Uterus (tissue), 3 donors: ENCODE measurements at regions not wholly inside any gene's neighbourhood (a gene's known extent, or its start where the extent isn't known, plus 50 kb on each side); places are given as distances from the start of the nearest gene placed in this dataset.

Experiments used
- DNase-seq, 2 donors: peaks; one replicate each; pipeline ENCODE4 v3.0.0-alpha.2; 2019 to 2020
- H3K27ac ChIP-seq, 2 donors: fragments of 200-600 bp; sonication (generic); 1 replicate in 1 of 2; 2 replicates in 1 of 2; pipeline ENCODE4 v1.5.1; 2016 to 2018
- H3K27me3 ChIP-seq, 2 donors: fragments of 200-600 bp; sonication (generic); one replicate each; pipeline ENCODE4 v1.5.1; 2018 to 2019; ENCODE audit warnings: control low read depth in 1 of 2
- H3K36me3 ChIP-seq, 2 donors: fragments of 200-600 bp; sonication (generic); one replicate each; pipeline ENCODE4 v1.5.1; 2019; ENCODE audit warnings: control low read depth in 1 of 2
- H3K4me1 ChIP-seq, 2 donors: fragments of 200-600 bp; sonication (generic); one replicate each; pipeline ENCODE4 v1.5.1; 2018 to 2019; ENCODE audit warnings: control low read depth in 1 of 2
- H3K4me3 ChIP-seq, 2 donors: fragments of 200-600 bp; sonication (generic); 1 replicate in 1 of 2; 2 replicates in 1 of 2; pipeline ENCODE4 v1.5.1; 2018 to 2019; ENCODE audit warnings: mild to moderate bottlenecking in 1 of 2
- H3K9me3 ChIP-seq, 2 donors: fragments of 200-600 bp; sonication (generic); one replicate each; pipeline ENCODE4 v1.5.1; 2019; ENCODE audit warnings: control low read depth in 1 of 2
- CTCF ChIP-seq, 4 experiments: fragments of 200-600 bp in 2 of 4; fragments of 450-650 bp in 2 of 4; sonication (generic) in 2 of 4; IDR thresholded peaks; one replicate each; pipeline ENCODE4 v1.5.1; 2016 to 2019; ENCODE audit warnings: antibody characterized with exemption in 4 of 4, mild to moderate bottlenecking in 2 of 4, moderate library complexity in 1 of 4
- POLR2A ChIP-seq, 2 donors: fragments of 450-650 bp; IDR thresholded peaks; one replicate each; pipeline ENCODE4 v1.6.1; 2016; ENCODE audit warnings: antibody characterized with exemption in 2 of 2, mild to moderate bottlenecking in 1 of 2, moderate library complexity in 1 of 2
- intact Hi-C: fragments of 100-400 bp; cut with DNase I; formaldehyde crosslinking; loops from one replicate; pipeline ENCODE4 v1.15.1; 2023; ENCODE audit warnings: low total_unique reads
- donor health status: DM: yes; HTN: yes; CAD: no.

GRCh38 chr12:46944088-46944487 is 118.3 kb upstream of the SLC38A4 start:
- Histone ChIP-seq H3K27ac (no peak overlapping the region), H3K4me1 (no peaks in the 10 kb centered on the region), H3K9me3 (no peaks in the 10 kb centered on the region), H3K36me3 (no peaks in the 10 kb centered on the region), H3K4me3 (no peak overlapping the region), H3K27me3 (no peaks in the 10 kb centered on the region)
- no peak for DNase-seq
- no peak for TF ChIP-seq POLR2A (IDR thresholded peaks at IDR 0.05)
- no peak for TF ChIP-seq CTCF (IDR thresholded peaks at IDR 0.05)
- intact Hi-C loops = no loop called here

DNA sequence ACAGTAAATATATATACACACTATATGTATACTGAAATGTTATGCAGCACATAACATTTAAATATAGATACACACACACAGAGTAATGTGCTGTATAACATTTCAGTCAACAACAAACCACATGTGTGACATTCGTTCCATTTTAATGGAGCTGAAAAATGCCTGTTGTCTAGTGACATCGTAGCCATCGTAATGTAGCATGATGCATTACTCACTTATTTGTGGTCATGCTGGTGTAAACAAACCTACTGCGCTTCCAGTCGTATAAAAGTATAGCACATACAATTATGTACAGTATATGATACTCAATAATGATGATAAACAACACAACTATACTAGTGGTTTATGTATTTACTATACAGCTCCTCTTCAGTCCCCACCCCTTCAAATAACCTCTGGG is 119.0 kb upstream of the SLC38A4 start:
- no peak for TF ChIP-seq CTCF (IDR thresholded peaks at IDR 0.05)
- no peak for TF ChIP-seq POLR2A (IDR thresholded peaks at IDR 0.05)
- intact Hi-C loops = no loop called here

GRCh38 chr12:46945591-46945990 is 119.8 kb upstream of the SLC38A4 start:
- intact Hi-C loops = no loop called here
- Histone ChIP-seq H3K27me3 (no peaks in the 10 kb centered on the region), H3K36me3 (no peaks in the 10 kb centered on the region), H3K4me3 (no peak overlapping the region), H3K27ac (no peak overlapping the region), H3K4me1 (no peaks in the 10 kb centered on the region), H3K9me3 (no peaks in the 10 kb centered on the region)
- TF ChIP-seq POLR2A (IDR thresholded peaks at IDR 0.05) (no peak), CTCF (IDR thresholded peaks at IDR 0.05) (no peak)
- no peak for DNase-seq

More for the DNA sequence above, 119.0 kb upstream of the SLC38A4 start:
- H3K27me3 ChIP-seq = no peaks in the 10 kb centered on the region
- no peak overlapping the region for H3K4me3 ChIP-seq
- no peak overlapping the region for H3K27ac ChIP-seq
- H3K4me1 ChIP-seq = no peaks in the 10 kb centered on the region
- DNase-seq = no peak
- H3K9me3 ChIP-seq = no peaks in the 10 kb centered on the region
- no peaks in the 10 kb centered on the region for H3K36me3 ChIP-seq

GRCh38 chr12:46946137-46946536 is 120.3 kb upstream of the SLC38A4 start:
- Histone ChIP-seq H3K4me1 (no peaks in the 10 kb centered on the region), H3K27ac (no peak overlapping the region), H3K36me3 (no peaks in the 10 kb centered on the region), H3K27me3 (no peaks in the 10 kb centered on the region), H3K9me3 (no peaks in the 10 kb centered on the region), H3K4me3 (no peak overlapping the region)
- intact Hi-C loops = no loop called here
- no peak for DNase-seq
- TF ChIP-seq CTCF (IDR thresholded peaks at IDR 0.05) (no peak), POLR2A (IDR thresholded peaks at IDR 0.05) (no peak)

DNA sequence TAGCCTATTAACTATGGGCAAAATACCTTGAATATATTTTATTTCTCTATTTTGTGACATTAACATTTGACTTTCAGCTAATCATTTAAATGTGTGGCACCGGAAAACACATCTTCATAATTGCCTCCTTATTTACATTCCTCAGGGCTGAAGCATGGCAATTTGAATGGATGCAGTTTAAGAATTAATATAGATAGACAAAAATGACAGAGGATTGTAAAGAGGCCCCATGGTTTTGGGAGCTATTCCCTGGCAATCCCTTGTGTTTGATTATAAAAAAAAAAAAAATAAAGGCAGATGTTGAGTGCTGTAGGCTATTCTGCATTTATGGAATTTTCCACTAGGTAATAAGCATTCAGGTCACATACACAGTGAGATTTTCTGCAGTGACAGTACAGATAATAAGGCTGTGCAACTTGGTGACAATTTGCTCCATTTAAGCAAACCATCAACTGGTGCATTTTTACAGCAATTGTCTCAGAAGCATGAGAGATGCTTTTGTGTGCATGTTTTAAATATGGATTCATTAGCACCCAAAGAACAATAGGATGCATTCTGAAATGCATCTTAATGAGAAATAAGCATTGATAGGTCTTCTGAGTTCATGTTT is 123.2 kb upstream of the SLC38A4 start:
- Histone ChIP-seq H3K9me3 (no peaks in the 10 kb centered on the region), H3K27ac (no peak overlapping the region), H3K36me3 (no peaks in the 10 kb centered on the region), H3K4me1 (no peaks in the 10 kb centered on the region), H3K4me3 (no peak overlapping the region), H3K27me3 (no peaks in the 10 kb centered on the region)
- TF ChIP-seq CTCF (IDR thresholded peaks at IDR 0.05) (no peak), POLR2A (IDR thresholded peaks at IDR 0.05) (no peak)
- intact Hi-C loops = no loop called here
- no peak for DNase-seq
